RCC 7860 (cell line): ENCODE measurements at regions not wholly inside any gene's neighbourhood (a gene's known extent, or its start where the extent isn't known, plus 50 kb on each side); places are given as distances from the start of the nearest gene placed in this dataset.

Experiments used
- DNase-seq: peaks from one replicate; pipeline ENCODE4 v3.0.0-alpha.2; 2015; ENCODE audit warnings: low spot score
- FAIRE-seq: peaks from 2 replicates; lab custom pipeline; 2012; peaks lifted over from hg19 to GRCh38; lab: Jason Lieb, UNC

DNA sequence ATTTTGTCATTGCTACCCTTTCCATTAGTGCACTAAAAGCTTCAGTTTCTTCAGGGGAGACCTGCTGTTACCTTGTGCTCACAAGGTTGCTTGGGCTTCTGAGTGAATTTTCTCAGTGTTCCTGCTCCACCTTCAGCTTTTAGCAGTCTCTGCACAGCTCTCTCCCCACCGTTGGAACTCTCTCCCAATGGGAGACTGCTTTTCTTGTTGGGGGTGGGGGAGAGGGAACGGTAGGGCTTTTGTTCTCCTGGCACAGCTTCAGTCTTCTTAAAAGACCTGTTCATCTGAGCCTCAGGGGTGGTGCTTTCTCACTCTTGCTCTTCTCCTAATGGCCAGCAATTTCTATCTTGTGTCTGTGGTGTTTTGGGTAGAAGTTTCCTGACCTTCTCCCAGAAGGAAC is 915.7 kb downstream of the EFNA5 start:
- DNase-seq (no peak), FAIRE-seq (no peak)

DNA sequence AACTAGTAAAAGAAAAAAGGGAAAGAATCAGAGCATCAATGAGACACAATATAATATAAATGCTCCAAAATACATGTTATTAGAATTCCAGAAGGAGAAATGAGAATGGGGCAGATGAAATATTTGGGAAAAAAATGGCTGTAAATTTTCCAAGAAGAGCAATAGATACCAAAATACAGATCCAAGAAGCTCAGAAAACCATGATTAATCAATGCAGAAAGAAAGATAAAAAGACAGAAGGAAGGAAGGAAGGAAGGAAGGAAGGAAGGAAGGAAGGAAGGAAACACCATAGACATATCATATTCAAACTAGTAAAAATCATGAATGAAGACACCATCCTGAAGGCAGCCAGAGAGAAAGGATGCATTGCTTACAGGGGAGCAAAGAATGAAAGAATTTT is 920.9 kb downstream of the EFNA5 start:
- FAIRE-seq (no peak), DNase-seq (no peak)

DNA sequence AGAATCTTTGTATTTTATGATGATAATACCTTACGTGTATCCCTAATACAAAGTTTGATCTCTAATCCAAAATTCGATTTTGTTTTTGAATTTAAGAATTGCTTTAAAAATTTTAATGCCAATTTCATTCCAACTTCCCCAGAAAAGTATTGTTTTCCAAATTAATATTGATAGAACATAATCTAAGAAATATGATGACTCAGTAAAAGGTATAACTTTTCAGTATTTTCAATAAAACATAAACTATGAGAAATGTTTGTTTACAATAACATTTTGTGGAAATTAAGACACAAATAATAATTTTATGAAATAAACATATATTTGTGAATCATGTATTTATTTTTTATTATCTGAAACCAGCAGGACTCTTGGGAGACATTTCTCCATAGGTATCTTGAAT is 931.6 kb downstream of the EFNA5 start:
- DNase-seq (no peak), FAIRE-seq (peak; percentile 29)

DNA sequence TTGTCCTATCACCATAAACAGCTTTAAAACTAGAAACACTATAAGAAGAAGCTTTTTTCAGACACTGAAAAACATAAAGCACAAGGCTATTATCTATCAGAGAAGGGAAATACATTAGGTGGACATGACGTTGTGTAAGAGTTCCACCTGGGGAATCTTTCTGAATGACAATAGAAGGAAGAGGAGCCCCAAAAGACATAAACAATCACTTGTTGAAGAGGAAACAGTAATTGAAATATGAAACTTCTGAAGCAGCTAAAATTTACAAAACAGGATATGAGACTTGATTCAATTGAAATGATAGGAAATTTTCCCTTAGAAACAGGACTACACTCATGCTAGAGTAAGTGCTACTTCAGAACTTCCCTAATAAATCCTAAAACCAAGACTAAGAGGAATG is 933.6 kb downstream of the EFNA5 start:
- FAIRE-seq: no peak
- DNase-seq: no peak

DNA sequence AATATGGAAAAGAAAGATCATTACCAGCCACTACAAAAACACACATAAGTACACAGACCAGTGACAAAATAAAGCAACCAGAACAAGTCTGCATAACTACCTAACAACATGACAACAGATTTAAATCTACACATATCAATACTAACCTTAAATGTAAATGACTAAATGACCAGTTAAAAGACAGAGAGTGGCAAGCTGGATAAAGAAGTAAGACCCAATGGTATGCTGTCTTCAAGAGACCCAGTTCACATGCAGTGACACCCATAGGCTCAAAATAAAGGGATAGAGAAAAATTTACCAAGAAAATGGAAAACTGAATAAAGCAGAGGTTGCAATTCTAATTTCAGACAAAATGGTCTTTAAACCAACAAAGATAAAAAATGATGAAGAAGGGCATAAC is 938.1 kb downstream of the EFNA5 start:
- FAIRE-seq: no peak
- no peak for DNase-seq

DNA sequence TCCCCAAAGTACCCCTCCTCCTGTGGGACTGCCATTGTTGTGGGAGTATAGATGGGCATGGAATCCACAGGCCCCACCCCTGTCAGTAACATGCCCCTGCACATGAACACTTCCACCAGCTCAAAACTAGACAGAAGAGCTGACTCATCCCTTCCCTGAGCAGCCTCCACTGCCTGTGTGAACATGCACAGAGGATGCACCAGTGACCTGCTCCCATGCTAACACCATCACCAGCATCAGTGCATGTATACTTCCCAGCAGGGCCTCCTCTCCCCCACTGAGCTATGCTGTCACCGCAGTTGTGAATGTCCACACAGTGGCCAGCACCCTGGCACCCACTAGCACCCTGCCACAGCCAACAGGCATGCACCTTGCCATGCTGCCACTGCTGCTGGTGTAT is 939.8 kb downstream of the EFNA5 start:
- DNase-seq (no peak), FAIRE-seq (no peak)

DNA sequence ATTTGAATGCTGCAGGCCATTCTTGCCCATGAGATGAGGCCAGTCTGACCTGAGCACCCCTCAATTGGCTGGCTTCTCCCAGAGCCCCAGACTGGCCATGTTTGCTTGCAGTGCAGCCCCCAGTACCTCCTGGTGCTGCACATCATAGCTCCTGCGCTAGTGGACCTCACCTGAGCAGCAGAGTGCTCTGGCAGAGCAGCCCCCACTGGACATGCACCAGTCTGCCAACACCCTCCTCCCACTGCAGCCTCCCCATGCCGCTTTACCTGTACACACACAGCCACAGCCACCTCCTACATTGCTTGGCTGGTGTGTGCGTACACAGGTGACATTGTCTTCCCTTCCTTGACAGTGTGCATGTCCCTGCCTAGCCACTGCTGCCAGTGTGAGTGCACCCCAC is 940.2 kb downstream of the EFNA5 start:
- FAIRE-seq (no peak), DNase-seq (no peak)

DNA sequence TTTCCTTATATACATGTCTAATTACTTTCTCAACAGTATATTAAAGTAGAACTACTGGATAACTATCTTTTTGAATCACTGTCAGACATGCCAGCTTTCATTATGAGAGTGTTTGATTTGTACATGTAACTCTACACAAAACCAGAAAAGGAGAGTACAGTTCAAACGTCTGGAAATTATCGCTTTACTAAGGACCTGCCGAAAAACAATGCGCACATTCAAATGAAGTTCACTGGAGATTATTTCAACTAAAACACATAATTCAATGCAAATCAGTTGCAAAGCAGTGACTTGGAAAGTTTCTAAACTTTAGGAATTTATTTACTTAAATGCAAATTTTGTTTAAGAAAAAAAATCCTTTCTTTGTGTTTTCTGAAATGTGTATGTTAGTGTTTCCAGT is 942.5 kb downstream of the EFNA5 start:
- no peak for FAIRE-seq
- DNase-seq: no peak

DNA sequence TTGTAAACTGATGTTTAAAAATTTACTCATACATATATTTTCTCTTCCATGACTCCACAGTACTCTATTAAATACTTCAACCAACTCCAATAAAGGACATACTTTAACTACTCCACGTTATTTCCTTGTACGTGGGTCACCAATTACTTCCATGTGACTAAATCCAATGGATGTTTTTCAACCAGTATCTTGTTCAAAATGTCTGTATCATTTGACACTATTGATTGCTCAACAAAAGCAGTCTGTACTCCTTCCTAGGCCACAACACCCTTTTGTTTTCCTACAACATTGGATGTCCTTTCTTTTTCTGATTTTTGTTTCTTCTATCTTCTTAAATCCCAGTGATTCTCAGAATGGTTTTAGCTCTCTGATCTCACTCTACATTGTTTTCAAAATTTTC is 943.7 kb downstream of the EFNA5 start:
- FAIRE-seq: no peak
- no peak for DNase-seq

DNA sequence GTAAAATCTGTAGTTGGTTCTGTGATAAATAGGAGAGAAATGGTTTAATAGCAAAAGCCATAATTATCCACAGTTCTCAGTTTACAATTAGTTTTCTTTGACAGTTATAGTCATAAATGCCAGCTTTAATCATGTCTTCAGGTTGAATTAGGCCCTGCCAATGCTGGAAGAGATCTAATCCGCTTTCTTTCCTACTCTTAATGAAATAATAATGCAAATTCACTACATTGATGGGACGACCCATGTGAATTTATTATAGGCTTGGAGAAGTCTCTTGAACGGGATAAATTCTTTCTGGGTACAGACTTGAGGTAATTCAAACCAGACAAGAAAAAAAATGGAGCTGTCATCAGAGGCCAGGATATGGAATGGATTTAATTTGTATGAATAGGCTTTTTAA is 950.4 kb downstream of the EFNA5 start:
- FAIRE-seq (no peak), DNase-seq (no peak)

DNA sequence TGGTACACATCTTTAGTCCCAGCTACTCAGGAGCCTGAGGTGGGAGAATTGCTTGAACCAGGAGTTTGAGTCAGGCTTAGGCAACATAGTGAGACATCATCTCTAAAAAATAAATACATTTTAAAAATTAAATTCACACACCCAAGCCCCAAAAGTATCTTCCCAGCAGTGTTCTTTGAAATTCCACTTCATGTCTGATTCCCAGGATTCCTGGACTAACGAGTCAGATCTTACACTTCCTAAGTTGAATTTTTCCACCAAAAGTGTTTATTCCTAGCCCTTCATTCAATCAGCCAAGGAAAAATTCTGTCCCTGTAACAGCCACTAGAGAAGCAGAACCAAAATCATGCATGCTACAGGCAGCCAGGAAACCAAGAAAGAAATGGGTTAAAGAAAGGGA is 970.9 kb downstream of the EFNA5 start:
- DNase-seq (no peak), FAIRE-seq (no peak)

DNA sequence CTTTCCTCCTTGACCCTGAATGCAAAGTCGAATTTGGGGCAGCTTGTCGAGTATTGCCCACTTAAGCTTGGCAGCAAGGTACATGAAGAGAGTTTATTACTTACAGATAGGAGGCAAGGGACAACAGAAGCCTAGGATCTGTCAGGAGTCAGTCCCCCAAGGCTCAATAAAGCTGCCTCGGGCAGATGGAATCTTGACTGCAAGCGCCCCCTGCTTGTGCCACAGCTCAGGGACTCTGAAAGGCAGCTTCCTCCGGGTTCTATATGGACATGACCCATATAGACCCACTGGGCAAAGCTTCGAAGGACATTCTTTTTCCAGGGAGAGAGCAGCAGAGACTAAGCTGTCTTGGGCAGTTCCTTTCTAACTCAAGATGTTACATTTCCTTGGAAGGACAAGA is 971.5 kb downstream of the EFNA5 start:
- FAIRE-seq (no peak), DNase-seq (no peak)

DNA sequence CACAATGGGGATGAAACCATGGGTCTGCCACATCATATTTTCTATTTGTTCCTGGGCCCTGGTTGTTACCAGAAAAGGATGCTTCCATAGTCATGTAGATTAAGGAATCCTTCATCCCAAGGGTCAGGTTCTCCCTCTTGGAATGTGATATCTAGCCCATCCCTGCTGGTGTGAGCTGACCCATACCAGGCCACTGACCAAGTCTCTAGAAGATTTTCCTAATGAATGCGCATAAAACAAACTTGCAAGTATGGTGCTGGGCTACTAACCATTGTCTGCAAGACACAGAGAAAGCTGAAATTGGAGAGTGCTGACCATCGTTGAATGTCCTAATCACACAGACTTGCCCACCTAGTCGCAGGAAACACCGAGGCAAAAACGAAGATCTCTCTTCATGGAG is 972.6 kb downstream of the EFNA5 start:
- DNase-seq: no peak
- no peak for FAIRE-seq

DNA sequence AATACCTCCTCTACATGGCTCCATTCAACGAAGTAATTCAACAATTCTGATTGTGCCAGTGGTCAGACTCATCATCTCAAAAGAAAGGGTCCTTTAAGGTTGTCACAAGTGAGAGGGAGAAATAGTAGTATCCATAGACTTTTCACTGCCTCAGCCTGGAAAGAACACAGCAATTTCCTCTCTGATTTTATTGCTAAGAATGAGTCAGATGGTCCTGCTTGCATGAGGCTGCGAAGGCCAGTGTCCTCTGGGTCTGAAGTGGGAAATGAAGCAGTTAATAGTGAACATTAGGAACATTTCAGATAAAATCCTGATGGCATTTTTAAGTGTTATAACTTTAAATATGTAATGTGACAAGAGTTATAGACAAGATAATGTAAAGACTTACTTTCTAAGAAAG is 979.0 kb downstream of the EFNA5 start:
- FAIRE-seq (no peak), DNase-seq (no peak)

DNA sequence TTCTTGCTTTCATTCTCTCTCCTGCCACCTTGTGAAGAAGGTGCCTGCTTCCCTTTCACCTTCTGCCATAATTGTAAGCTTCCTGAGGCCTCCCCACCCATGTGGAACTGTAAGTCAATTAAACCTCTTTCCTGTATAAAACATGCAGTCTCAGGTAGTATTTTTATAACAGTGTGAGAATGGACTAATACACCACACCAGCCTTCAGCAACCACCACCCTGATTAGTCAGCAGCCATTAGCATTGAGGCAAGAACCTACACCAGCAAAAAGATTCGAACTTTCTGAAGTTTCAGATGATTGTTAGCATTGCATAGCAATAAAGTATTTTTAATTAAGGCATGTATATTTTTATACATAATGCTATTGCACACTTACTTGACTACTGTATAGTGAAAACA is 980.2 kb downstream of the EFNA5 start:
- no peak for FAIRE-seq
- DNase-seq: no peak

DNA sequence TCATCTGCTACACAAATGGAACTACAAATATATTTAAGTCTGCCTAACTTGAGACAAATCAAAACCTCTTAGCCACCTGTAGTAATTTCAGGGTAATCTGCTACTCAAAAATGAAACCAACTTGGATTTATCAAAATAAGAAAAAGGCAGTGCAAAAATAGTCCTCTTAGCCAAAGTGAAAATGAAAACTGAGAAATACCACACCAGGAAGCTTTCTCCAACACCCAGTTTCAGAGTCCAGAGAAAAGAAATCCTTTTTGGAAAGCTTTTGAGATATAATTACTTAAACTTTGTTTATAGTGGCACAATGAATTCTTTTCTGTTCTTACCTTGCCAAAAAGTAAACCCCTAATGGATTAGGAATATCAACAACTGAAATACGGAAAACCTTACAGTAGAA is 990.4 kb downstream of the EFNA5 start:
- DNase-seq (no peak), FAIRE-seq (no peak)

DNA sequence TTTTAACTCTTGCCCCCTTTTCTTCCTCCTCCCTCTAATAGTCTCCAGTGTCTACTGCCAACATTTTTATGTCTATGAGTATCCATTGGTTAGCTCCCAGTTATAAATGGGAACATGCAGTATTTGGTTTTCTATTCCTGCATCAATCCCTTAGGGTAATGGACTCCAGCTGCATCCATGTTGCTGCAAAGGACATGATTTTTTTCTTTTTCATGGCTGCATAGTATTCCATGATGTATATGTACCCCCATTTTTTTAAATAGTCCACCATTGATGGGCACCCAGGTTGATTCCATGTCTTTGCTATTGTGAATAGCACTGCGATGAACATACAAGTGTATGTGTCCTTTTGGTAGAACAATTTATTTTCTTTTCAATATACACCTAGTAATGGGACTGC is 993.7 kb downstream of the EFNA5 start:
- DNase-seq (no peak), FAIRE-seq (no peak)

DNA sequence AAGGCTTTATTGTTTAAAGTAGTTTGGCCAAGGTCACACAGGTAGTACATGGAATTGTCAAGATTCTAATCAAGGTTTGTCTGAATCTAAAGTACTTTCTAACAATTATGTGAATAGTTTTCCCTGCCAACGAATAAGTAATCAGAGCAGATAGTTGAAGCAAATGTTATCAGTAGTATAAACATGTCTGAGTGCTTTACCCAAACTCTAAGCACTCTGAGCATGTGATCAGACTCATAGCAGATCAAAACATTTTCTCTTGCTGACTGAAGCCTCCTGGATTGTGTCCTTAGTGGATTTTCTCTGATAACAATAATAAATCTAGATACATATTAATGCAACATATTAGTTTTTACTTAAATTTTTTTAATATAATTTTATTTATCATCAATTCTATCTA is 995.0 kb downstream of the EFNA5 start:
- FAIRE-seq: no peak
- DNase-seq: no peak

DNA sequence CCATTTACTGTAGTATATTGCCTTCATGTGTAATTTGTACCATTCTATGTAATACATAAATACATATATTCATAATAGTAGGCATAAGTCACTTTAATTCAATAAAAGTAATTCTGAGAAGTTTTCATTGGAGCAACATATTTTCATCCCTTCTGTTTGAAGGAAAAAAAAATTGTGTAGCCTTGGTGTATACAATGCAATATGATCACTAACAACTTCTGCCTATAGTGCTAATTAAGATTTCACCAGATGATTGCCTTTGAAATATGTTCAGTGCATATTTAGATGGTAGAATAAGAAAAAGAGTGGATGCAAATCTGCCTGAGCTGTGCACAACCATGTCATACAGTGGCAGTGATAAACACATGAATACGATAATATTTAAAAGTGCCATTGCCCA is 996.8 kb downstream of the EFNA5 start:
- FAIRE-seq (no peak), DNase-seq (no peak)

DNA sequence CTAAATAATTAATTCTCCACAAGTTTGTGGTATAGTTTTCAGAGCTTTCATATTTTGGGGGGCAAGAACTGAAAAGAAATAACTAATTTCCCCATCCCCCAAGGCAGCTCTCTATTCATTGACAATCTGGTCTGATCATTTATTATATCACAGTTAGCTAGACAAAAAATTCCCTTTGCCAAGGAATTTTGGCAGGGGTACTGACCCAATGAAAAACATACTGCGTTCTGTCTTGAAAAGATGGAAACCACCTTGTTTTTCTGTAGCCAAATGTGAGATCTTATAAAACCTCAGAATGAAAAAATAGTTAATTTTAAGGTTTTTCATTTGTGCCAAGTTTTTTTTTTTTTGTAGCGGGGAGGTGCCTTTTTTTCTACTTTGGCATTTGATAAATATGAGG is 1008.9 kb downstream of the EFNA5 start:
- FAIRE-seq (no peak), DNase-seq (no peak)

DNA sequence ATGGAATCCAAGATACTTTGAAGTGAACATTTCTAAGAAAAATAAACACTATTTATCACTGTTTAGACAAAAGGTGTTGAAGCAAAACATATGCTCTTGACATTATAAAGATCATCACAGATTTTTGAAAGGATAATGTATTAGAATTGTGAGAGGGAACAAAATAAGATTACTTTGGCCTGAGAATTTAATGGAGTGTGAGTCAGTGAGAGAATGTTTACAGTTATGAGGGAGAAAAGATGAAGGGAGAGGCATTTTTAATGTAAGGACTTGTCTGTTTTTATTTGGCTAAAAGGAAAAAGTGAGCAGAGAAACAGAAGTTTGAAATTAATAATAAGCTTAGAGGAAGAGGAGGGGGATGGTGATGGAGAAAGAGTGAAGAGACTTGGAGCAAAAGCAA is 1010.1 kb downstream of the EFNA5 start:
- DNase-seq (no peak), FAIRE-seq (no peak)

DNA sequence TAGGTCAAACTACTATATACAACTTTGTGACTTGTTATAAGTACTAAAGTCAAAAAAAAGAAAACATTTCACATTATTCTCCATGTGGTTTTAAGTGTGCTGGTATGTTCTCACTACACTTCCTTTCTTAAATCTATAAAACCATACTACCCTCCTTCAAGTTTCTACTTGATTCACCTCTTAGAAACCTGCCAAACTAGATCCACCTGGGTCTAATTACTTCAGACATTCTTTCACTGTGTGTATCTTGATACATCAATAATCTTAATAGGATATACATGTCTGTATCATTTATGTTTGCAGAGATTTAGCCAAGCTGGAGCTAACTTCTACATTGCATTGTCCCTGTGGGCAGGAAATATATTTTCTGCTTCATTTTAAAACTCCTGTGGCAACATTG is 1012.6 kb downstream of the EFNA5 start:
- FAIRE-seq (no peak), DNase-seq (no peak)

DNA sequence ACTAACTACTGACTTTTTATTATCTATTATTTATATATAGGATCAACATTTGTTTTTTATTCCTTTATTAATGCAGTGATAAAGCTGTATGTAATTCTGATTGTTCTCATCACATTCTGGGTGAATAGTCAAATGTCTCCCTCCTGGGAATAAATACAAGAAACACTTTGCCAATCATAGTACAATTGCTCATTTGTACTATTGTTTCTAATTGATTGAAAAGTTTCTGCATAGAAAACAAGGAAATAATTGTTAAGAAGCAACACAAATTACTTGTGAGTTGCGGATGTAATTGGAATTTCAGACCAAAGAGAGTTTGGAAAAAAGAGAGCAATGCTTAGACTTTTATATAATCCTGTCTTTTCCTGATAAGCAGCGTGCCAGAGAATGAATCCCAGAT is 1013.9 kb downstream of the EFNA5 start:
- FAIRE-seq (no peak), DNase-seq (no peak)

DNA sequence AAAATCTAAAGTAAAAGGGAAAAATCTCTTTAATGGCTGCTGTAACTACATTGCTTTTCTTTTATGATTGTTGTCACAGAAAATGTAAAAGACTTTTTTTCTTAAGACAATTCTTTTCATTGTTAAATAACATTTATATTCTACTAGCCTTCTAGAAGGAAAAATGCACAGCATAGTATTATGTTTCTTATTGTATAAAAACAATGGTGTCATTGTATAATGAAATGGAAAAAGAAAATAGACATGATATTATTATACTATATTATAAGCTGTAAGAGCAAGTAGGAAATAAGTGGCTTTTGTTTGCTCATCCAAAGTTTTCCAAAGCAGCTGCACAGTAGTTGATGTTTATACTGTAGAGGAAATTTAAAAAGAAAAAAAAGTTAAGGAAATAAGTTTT is 1021.7 kb downstream of the EFNA5 start:
- no peak for DNase-seq

More for the DNA sequence above, 1021.7 kb downstream of the EFNA5 start:
- FAIRE-seq: no peak
